C4-2B (cell line): ENCODE measurements at regions not wholly inside any gene's neighbourhood (a gene's known extent, or its start where the extent isn't known, plus 50 kb on each side); places are given as distances from the start of the nearest gene placed in this dataset.

Experiments
- CTCF ChIP-seq: fragments of 450-650 bp; conservative IDR thresholded peaks from 2 replicates; pipeline ENCODE4 v1.5.1; 2017; ENCODE audit warnings: mild to moderate bottlenecking
- ZFX ChIP-seq: fragments of 450-650 bp; IDR thresholded peaks from 2 replicates; pipeline ENCODE4 v1.6.1; 2017

GRCh38 chr2:125272651-125273050 is 1247.6 kb downstream of the CNTNAP5 start:
- TF ChIP-seq CTCF = no peak
- TF ChIP-seq ZFX = no peak
